Neural progenitor cell (in vitro differentiated cells): ENCODE measurements at regions not wholly inside any gene's neighbourhood (a gene's known extent, or its start where the extent isn't known, plus 50 kb on each side); places are given as distances from the start of the nearest gene placed in this dataset.

Experiments
- EZH2 ChIP-seq: fragments of 200-600 bp; sonication (generic); IDR thresholded peaks from 2 replicates; pipeline ENCODE4 v1.6.1; 2017; ENCODE audit warnings: antibody characterized with exemption, mild to moderate bottlenecking, moderate library complexity
- EZH2phosphoT487 ChIP-seq: fragments of 200-600 bp; sonication (generic); IDR thresholded peaks from 2 replicates; pipeline ENCODE4 v1.6.1; 2017; ENCODE audit warnings: antibody characterized with exemption
- TF ChIP-seq, protein P1 (sequence below): fragments of 200-600 bp; sonication (generic); IDR thresholded peaks from 2 replicates; pipeline ENCODE4 v1.5.1; 2017; ENCODE audit warnings: antibody characterized with exemption, mild to moderate bottlenecking

DNA sequence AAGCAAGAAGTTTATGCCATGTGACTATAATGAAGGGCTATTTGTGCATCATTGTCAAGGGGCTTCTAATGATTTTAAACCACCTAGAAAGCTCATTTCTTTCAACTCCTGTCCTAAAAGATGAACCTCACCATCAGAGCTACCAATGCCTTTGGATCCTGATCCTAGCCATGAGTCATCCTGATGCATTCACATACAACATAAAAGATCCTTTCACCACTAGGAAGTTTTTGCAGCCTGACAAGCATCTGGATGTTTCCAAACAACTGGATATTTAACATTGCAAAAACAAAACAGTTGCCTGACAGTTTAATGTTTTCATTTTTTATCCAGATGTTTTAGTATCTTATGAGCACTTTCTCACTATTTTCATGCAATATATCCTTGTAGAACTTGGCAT lies 425.3 kb downstream of the MBD2 start:
- TF ChIP-seq, protein P1, sequence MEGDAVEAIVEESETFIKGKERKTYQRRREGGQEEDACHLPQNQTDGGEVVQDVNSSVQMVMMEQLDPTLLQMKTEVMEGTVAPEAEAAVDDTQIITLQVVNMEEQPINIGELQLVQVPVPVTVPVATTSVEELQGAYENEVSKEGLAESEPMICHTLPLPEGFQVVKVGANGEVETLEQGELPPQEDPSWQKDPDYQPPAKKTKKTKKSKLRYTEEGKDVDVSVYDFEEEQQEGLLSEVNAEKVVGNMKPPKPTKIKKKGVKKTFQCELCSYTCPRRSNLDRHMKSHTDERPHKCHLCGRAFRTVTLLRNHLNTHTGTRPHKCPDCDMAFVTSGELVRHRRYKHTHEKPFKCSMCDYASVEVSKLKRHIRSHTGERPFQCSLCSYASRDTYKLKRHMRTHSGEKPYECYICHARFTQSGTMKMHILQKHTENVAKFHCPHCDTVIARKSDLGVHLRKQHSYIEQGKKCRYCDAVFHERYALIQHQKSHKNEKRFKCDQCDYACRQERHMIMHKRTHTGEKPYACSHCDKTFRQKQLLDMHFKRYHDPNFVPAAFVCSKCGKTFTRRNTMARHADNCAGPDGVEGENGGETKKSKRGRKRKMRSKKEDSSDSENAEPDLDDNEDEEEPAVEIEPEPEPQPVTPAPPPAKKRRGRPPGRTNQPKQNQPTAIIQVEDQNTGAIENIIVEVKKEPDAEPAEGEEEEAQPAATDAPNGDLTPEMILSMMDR: no peak
- TF ChIP-seq EZH2phosphoT487 (no peak), EZH2 (no peak)
